GM12891 (cell line): ENCODE measurements at regions not wholly inside any gene's neighbourhood (a gene's known extent, or its start where the extent isn't known, plus 50 kb on each side); places are given as distances from the start of the nearest gene placed in this dataset.

ENCODE experiments used
- POLR2A ChIP-seq: IDR thresholded peaks from 2 replicates; pipeline ENCODE4 v1.6.1; 2011; ENCODE audit warnings: low read depth, low read length, control low read depth
- POLR2AphosphoS5 ChIP-seq: IDR thresholded peaks from 2 replicates; pipeline ENCODE4 v1.6.1; 2011; ENCODE audit warnings: low read depth, low read length, control low read depth
- SPI1 ChIP-seq: IDR thresholded peaks from 2 replicates; pipeline ENCODE4 v1.6.1; 2011; ENCODE audit warnings: low read depth, low read length, control low read depth

DNA sequence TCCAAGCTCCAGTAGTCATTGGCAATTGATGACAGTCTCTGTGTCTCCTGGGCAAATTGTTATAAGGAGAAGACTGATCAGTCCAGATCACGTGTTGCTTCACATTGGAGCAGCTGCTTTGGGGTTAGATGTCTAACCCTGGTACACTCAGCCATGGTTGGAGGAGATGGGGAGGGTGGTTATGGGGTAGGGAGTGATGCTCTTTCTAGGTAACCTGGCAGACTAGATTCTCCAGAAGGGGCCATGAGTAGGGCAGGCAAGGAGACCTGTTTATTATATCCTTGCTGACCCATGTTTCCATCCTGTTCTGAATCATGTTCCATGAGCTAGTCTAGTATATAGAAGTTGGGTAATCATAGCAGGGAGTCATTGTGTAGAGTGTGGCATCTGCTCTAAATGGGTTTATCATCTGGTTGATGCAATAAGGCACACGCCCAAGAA, 50.8 kb upstream of the BACH2 start:
- TF ChIP-seq POLR2A = no peak
- TF ChIP-seq POLR2AphosphoS5 = no peak
- TF ChIP-seq SPI1 = no peak
